ENCODE measurements at regions not wholly inside any gene's neighbourhood (a gene's known extent, or its start where the extent isn't known, plus 50 kb on each side); places are given as distances from the start of the nearest gene placed in this dataset.
"Not testable (repeated sequence)": the region's sequence is repeated elsewhere in the genome, so short reads cannot be mapped to it uniquely, and the experiment has no call there.

DNA sequence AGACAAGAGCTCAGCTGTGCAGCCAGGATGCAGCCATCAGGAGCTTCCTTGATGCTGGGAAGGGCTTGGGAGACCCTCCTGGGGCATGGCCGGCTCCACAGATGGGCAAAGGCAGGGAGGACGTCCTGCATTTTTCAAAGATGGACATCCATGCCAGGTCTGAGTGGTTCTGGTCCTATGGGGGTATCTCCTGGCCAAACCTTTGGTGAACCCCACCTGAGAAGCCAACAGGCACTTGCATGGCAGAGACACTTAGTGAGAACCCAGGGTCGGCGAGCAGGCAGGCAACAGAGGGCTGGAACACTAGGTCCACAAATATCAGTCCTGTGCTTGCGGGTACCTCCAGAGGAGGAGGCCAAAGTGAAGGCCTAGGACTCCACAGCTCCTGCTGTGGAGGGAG lies 70.0 kb downstream of the KCTD15 start:
- no peak for DNase-seq (ENCODE audit: low spot score)
- no peak for ATAC-seq
- no peak overlapping the region for H3K27ac Mint-ChIP-seq
- H3K9me3 Mint-ChIP-seq, result no peaks in the 10 kb centered on the region
- H3K4me1 Mint-ChIP-seq (ENCODE audit: low read depth in 2 of 2), result no peaks in the 10 kb centered on the region
- no peaks in the 10 kb centered on the region for H3K36me3 Mint-ChIP-seq
- H3K27me3 Mint-ChIP-seq, result peaks cover 0 to 6% of the 10 kb centered on the region in 2 donors
- no peak overlapping the region for H3K4me3 Mint-ChIP-seq

DNA sequence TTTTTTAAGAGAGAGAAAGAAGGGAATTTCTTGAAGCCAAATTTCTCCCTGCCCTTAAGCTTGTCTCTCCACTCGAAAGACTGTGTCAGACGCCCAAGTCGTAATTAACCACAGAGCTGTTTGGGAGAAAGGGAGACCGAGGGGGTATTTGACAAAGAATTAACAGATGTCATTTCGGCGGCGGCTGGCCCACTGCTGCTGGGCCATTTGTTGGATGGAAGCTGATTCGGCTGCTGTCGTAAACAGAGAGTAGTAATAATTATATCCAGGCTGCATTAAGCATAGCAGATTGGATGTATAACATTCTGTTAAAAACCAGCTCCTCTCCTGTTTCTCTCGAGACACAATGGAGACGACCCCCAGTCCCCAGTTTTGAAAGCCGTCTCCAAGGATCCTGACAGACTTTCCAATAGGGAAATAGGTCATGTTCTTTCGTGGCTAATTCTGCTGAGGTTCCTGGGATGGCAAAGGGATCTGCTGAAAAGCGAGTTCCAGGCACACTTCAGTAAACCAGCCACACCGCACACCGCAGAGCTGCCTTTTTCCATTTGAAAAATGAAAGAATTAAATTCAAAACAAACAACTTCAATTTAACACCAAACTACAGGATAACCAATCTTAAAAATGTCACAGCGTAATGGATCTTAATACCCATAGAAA lies 71.5 kb downstream of the KCTD15 start:
- no peak for ATAC-seq

DNA sequence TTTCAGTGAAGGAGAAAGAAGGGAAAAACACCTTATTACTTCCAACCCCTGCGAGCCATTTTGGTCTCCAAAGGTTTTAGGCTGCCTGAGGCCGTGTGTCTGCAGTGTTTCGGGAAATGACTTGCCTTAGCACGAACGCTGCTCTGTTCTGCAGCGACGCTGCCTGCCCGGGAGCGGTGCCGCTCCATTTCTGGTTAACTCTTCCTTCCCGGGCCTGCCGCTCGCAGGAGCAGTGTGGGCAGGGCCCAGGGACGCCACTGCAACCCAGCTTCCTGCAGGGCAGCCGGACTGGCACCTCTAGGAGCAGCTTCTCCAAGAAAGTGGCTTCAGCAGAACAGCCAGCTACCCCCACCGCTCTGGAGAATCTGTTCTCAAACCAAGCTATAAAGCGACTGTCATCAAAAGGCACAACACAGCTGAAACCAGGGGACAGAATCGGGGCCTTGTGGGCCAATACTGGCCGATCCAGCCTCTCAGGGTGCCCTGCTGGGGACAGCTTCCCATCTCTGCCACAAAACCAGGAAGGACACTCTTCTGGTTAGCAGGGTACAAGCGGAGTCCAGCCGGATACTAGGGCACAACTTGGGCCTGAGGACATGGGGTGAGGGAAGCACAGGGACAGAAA lies 72.2 kb downstream of the KCTD15 start:
- Mint-ChIP-seq H3K27me3 (peaks cover 0 to 8% of the 10 kb centered on the region in 2 donors), H3K9me3 (no peaks in the 10 kb centered on the region), H3K4me1 (ENCODE audit: low read depth in 2 of 2) (no peaks in the 10 kb centered on the region), H3K36me3 (no peaks in the 10 kb centered on the region), H3K4me3 (no peak overlapping the region), H3K27ac (no peak overlapping the region)
- ATAC-seq, result no peak
- DNase-seq (ENCODE audit: low spot score), result no peak

More for the DNA sequence above, 71.5 kb downstream of the KCTD15 start:
- Mint-ChIP-seq H3K4me3 (no peak overlapping the region), H3K4me1 (ENCODE audit: low read depth in 2 of 2) (no peaks in the 10 kb centered on the region), H3K27me3 (peaks cover 0 to 8% of the 10 kb centered on the region in 2 donors), H3K9me3 (no peaks in the 10 kb centered on the region), H3K27ac (no peak overlapping the region), H3K36me3 (no peaks in the 10 kb centered on the region)
- DNase-seq (ENCODE audit: low spot score), result no peak

DNA sequence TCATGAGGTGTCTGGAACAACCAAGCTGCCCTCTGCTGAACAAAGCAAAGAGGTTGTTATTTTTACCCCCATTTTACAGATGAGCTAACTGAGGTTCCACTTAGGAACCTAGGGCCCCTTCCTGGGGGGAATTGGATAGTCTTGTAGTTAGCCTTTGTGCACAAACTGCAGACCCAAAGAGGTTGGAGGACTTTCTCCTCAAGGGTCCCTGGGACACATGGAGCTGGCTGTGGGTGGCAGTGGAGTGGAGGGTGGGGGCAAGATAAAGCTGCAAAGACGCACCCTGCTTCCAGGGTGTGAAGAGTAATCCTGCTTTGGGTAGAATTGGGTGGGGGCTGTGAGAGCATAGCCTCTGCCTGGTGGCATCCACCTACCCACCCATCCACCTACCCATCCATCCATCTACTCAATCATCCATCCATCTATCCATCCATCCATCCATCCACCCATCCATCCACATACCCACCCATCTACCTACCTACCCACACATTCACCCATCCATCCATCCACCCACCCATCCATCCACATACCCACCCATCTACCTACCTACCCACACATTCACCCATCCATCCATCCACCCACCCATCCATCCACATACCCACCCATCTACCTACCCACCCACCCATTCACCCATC lies 73.7 kb downstream of the KCTD15 start:
- H3K9me3 Mint-ChIP-seq; H3K4me1 Mint-ChIP-seq (ENCODE audit: low read depth in 2 of 2); H3K27me3 Mint-ChIP-seq; H3K27ac Mint-ChIP-seq; H3K36me3 Mint-ChIP-seq; ATAC-seq; DNase-seq (ENCODE audit: low spot score); H3K4me3 Mint-ChIP-seq: not testable (repeated sequence)

DNA sequence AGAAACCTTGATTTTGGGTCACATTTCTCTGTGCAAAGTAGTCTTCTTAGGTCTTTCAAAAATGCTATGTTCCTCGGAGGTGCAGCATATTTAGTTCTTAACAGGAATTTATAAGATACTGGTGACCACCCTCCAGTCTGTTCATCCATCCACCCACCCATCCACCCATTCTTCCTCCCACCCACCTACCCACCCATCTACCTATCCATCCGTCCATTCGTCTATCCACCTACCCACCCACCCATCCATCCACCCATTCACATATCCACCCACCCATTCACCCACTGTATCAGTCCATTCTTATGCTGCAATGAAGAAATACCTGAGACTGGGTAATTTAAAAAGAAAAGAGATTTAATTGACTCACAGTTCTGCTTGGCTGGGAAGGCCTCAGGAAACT lies 74.9 kb downstream of the KCTD15 start:
- H3K27me3 Mint-ChIP-seq, result peaks cover 0 to 8% of the 10 kb centered on the region in 2 donors
- no peaks in the 10 kb centered on the region for H3K36me3 Mint-ChIP-seq
- no peaks in the 10 kb centered on the region for H3K9me3 Mint-ChIP-seq
- ATAC-seq (no peak), DNase-seq (ENCODE audit: low spot score) (no peak)
- no peak overlapping the region for H3K4me3 Mint-ChIP-seq
- H3K27ac Mint-ChIP-seq, result no peak overlapping the region
- no peaks in the 10 kb centered on the region for H3K4me1 Mint-ChIP-seq (ENCODE audit: low read depth in 2 of 2)

DNA sequence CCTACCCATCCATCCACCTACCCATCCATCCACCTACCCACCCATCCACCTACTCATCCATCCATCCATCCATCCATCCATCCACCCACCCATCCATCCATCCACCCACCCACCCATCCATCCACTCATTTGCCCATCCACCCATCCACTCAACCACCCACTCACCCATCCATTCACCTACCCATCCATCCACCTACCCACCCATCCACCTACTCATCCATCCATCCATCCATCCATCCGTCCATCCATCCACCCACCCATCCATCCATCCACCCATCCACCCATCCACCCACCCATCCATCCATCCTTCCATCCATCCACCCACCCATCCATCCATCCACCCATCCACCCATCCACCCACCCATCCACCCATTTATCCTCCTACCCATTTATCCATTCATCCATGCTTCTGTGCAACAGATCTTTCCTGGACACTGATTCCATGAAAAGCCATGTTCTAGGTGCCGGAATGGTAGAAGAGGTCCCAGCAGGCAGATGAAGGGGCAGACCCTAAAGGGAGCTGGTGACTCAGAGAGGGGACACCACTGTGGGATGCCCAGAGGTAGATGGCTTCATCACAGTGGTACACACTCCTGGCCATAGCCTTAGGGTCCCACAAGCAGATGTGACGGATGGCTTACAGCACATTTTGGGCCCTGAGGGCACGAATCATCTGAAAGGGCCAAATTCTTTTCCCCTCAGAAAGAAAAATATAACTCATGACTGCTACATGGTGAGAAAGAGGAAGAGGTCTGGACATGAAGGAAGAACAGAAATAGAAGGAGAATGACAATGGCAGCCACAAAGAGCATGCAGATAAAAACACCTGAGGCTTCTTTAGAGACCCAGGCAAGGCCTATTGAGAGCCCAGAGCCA lies 76.0 kb downstream of the KCTD15 start:
- DNase-seq (ENCODE audit: low spot score), result no peak
- no peak overlapping the region for H3K4me3 Mint-ChIP-seq
- ATAC-seq, result no peak

DNA sequence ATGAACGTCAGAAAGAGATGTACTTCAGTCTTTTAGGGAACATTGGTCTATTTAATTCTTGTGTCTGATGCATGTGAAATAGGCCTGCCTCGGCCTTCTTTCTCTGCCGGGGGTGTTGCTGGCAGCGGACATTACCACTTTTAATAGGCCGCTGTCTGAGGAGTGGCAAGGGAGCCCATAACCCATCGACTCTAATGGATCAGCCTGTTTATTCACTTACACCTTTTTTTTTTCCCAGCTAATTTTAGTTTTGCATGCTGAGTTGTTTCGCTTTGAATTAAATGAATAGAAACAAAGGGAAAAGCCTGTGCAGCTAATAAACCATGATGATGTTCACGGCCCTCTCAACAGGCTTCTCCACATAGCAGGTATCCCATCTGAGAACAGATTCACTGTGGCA lies 78.4 kb downstream of the KCTD15 start:
- Mint-ChIP-seq H3K27ac (no peak overlapping the region), H3K27me3 (peaks cover 8 to 9% of the 10 kb centered on the region in 2 donors), H3K36me3 (no peaks in the 10 kb centered on the region), H3K4me1 (ENCODE audit: low read depth in 2 of 2) (no peaks in the 10 kb centered on the region), H3K4me3 (no peak overlapping the region), H3K9me3 (no peaks in the 10 kb centered on the region)
- ATAC-seq (no peak), DNase-seq (ENCODE audit: low spot score) (no peak)

More for the DNA sequence above, 76.0 kb downstream of the KCTD15 start:
- H3K27me3 Mint-ChIP-seq, result peaks cover under 1 to 6% of the 10 kb centered on the region in 2 donors
- H3K9me3 Mint-ChIP-seq, result no peaks in the 10 kb centered on the region
- H3K27ac Mint-ChIP-seq, result no peak overlapping the region
- no peaks in the 10 kb centered on the region for H3K36me3 Mint-ChIP-seq
- H3K4me1 Mint-ChIP-seq (ENCODE audit: low read depth in 2 of 2), result no peaks in the 10 kb centered on the region

DNA sequence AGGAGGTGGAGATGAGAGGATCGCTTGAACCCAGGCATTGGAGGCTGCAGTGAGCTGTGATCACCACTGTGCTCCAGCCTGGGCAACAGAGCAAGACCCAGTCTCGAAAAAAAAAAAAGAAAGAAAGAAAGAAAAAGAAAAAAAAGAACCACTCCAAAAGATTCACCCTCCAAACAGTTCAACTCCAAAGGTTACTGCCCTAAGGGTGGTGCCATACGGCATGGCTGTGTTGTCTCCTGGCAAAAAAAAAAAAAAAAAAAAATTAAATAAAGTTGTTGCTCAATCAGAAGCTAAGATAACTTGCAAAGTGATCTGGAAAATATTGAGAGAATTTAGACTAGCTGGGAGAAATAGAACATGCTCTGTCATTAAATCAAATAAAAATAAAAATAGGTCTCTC lies 79.5 kb downstream of the KCTD15 start:
- Mint-ChIP-seq H3K4me1 (ENCODE audit: low read depth in 2 of 2) (no peaks in the 10 kb centered on the region), H3K27me3 (peaks cover 8 to 9% of the 10 kb centered on the region in 2 donors), H3K36me3 (no peaks in the 10 kb centered on the region), H3K4me3 (no peak overlapping the region), H3K9me3 (no peaks in the 10 kb centered on the region), H3K27ac (no peak overlapping the region)
- ATAC-seq, result no peak
- DNase-seq (ENCODE audit: low spot score), result no peak

DNA sequence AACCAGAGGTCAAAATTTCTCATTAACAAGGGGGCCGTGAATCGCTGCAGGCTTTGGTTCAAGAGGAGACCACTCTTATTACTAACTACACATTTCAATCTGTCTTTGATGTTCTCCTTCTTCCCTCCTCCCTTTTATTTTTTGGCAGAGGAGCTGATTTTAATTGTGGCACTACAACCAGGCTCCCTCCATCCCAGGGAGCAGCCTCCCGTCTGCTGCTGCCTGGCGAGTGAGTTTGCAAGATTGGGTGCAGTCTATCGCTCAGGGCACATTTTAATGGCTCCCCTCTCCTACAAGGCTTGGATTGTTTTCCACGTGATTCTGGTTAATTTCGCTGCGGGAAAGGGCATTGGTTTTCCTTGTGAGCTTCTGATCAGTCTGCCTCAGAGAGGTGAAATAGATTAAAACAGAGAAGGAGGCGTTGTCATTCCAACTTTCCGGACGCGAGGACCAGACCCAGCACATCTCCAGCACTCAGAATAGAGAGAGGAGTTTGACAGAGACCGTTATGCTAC lies 81.4 kb downstream of the KCTD15 start:
- DNase-seq (ENCODE audit: low spot score) (no peak), ATAC-seq (no peak)
- Mint-ChIP-seq H3K9me3 (no peaks in the 10 kb centered on the region), H3K27ac (no peak overlapping the region), H3K4me3 (no peak overlapping the region), H3K4me1 (ENCODE audit: low read depth in 2 of 2) (no peaks in the 10 kb centered on the region), H3K36me3 (no peaks in the 10 kb centered on the region), H3K27me3 (peaks cover 7 to 8% of the 10 kb centered on the region in 2 donors)

DNA sequence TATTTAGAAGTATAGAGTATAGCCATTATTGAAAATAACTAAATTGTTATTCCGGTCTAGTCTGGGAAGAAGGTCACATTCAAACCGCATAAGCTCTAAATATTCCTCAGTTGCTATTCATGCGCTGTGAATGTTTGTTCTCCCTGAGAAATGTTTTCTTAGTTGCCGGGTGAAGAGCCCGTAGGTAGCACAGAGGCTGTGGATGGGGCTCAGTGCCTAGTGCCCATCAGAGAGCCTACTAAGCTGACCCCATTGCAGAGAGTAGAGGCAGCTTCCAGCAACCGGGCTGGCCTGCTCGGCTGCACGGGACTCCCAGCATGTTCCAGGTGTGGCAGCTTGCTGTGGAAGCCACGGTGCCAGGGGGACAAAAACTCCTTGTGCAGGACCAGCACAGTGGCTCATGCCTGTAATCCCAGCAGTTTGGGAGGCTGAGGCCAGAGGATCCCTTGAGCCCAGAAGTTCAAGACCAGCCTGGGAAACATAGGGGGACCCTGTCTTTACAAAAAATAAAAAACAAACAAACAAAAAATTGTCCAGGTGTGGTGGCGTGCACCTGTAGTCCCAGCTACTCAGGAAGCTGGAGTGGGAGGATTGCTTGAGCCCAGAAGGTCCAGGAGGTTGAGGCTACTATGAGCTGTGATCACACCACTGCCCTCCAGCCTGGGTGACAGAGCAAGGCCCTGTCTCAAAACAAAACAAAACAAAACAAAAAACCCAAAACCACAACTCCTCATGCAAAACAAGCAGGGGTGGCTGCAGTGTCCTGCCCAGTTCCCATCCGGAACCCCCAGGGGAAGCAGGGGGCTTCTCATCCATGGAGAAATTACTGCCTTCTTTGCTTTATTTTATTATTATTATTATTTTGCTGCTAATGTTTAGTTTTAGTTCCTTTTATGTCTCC lies 82.5 kb downstream of the KCTD15 start:
- ATAC-seq, result no peak
- H3K27me3 Mint-ChIP-seq, result peaks cover 7 to 8% of the 10 kb centered on the region in 2 donors
- no peak overlapping the region for H3K27ac Mint-ChIP-seq
- H3K4me3 Mint-ChIP-seq, result no peak overlapping the region
- H3K9me3 Mint-ChIP-seq, result no peaks in the 10 kb centered on the region
- no peak for DNase-seq (ENCODE audit: low spot score)
- peaks cover 0 to under 1% of the 10 kb centered on the region in 2 donors for H3K4me1 Mint-ChIP-seq (ENCODE audit: low read depth in 2 of 2)
- no peaks in the 10 kb centered on the region for H3K36me3 Mint-ChIP-seq

DNA sequence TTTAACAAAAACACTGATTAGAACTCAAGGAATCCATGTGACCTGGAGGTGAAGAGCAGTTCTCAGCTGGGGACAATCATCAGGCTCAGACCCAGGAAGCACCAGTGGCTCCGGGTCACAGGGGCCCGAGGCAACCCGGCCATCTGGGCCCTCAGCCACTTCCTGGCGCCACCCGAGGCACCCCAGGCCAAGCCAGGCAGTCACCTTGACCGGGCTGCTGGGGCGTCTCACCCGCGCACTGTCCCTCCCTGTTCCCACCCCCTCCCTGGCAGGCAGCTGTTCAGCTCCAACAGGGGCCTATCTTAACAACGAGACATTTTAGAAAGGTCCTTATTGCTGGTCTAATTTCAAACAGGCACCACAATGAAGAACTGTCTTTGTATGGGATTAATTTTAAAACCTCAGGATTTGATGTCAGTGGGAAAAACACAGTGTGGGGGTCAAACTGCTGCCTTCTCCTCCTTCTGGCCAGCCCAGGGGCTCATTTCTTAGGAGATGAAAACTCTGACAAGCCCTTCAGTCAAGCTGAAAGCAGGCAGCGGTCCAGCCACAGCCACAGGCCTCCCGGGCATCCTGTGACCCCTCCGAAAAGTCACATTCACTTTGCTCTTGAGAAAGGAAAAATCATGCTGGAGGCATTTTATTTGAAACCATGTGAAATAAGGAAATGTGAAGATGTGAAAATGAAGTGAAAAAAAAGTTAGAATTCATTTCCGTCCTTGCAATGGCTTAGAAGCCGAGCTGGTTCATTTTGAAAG lies 83.3 kb downstream of the KCTD15 start:
- Mint-ChIP-seq H3K9me3 (no peaks in the 10 kb centered on the region), H3K4me3 (no peak overlapping the region), H3K27me3 (peaks cover 8 to 11% of the 10 kb centered on the region in 2 donors), H3K4me1 (ENCODE audit: low read depth in 2 of 2) (peaks cover 0 to 4% of the 10 kb centered on the region in 2 donors), H3K36me3 (no peaks in the 10 kb centered on the region), H3K27ac (no peak overlapping the region)
- ATAC-seq (peak in 1 of 2 donors; percentile 48), DNase-seq (ENCODE audit: low spot score) (no peak)

DNA sequence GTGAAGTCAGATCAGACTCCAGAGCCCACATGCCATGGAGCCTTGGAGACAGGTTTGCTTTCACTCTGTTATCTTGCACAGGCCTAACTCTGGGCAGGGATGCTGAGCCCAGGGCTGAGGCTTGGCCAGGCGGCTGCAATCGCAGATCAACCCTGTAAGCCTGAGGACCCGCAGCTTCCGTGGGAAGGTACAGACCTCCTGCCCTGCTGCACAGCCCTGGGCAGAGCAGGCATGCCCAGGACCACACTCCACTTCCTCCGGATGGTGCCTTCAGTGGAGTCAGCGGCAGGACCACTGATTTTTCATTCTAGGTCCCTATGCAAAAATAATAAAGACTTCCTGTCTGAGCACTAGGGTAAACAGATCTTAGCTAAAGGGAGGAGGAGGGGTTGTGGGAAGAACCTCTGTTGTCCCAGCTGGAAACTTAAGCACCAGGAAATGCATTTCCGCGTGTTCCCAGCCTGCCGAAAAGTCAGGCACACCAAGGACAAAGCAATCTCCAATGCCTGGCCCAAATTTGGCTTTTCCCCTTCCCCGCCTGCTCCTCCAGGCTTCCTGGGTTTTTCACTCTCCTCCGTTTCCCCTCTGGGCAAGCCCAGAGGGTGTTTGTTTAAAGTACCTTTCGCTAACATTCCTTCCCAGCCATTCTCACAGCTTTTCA lies 87.3 kb downstream of the KCTD15 start:
- ATAC-seq (no peak), DNase-seq (ENCODE audit: low spot score) (no peak)
- H3K27ac Mint-ChIP-seq, result no peak overlapping the region
- H3K4me3 Mint-ChIP-seq, result no peak overlapping the region
- peaks cover 0 to 4% of the 10 kb centered on the region in 2 donors for H3K4me1 Mint-ChIP-seq (ENCODE audit: low read depth in 2 of 2)
- H3K9me3 Mint-ChIP-seq, result no peaks in the 10 kb centered on the region
- H3K27me3 Mint-ChIP-seq, result peaks cover 0 to 4% of the 10 kb centered on the region in 2 donors
- no peaks in the 10 kb centered on the region for H3K36me3 Mint-ChIP-seq

Data from natural killer cell treated with Interleukin-12 subunit alpha and Interleukin-12 subunit beta and Interleukin-15 and Interleukin-18, amount 100 ng/mL, for 72 hours (primary cell).